GM10266 (cell line): ENCODE measurements at regions not wholly inside any gene's neighbourhood (a gene's known extent, or its start where the extent isn't known, plus 50 kb on each side); places are given as distances from the start of the nearest gene placed in this dataset.

Source experiments
- DNase-seq: peaks from one replicate; pipeline ENCODE4 v3.0.0; 2012; ENCODE audit errors: extremely low spot score
- CTCF ChIP-seq: IDR thresholded peaks from 2 replicates; pipeline ENCODE4 v1.5.1; 2012; ENCODE audit warnings: mild to moderate bottlenecking, low read depth; ENCODE audit not compliant: control insufficient read depth, insufficient read depth; ENCODE audit errors: missing control alignments

GRCh38 chr3:105988540-105989212, 119.9 kb upstream of the CBLB start:
- DNase-seq, result no peak
- TF ChIP-seq CTCF, result no peak

- no peak for DNase-seq
- TF ChIP-seq CTCF, result no peak
Measured at GRCh38 chr3:105996781-105997180, 128.0 kb upstream of the CBLB start.

- no peak for DNase-seq
- no peak for TF ChIP-seq CTCF
Measured at GRCh38 chr3:105997466-105997799, 128.6 kb upstream of the CBLB start.

- no peak for TF ChIP-seq CTCF
- no peak for DNase-seq
Measured at GRCh38 chr3:105997800-105998526, 129.2 kb upstream of the CBLB start.

- no peak for DNase-seq
- TF ChIP-seq CTCF, result no peak
Measured at GRCh38 chr3:105999856-106000255, 131.0 kb upstream of the CBLB start.

- TF ChIP-seq CTCF, result no peak
- no peak for DNase-seq
Measured at GRCh38 chr3:106001923-106002322, 133.1 kb upstream of the CBLB start.

GRCh38 chr3:106004137-106004681, 135.4 kb upstream of the CBLB start:
- DNase-seq, result no peak
- no peak for TF ChIP-seq CTCF
